ENCODE measurements at regions not wholly inside any gene's neighbourhood (a gene's known extent, or its start where the extent isn't known, plus 50 kb on each side); places are given as distances from the start of the nearest gene placed in this dataset.

GRCh38 chr15:25565470-25566264 is 126.8 kb upstream of the UBE3A start:
- Histone ChIP-seq H3K27me3 (ENCODE audit: low read length) (no peaks in the 10 kb centered on the region), H3K4me3 (ENCODE audit: insufficient read depth, low read length, poor library complexity, severe bottlenecking) (no peak overlapping the region), H3K79me2 (ENCODE audit: insufficient read depth, low read length) (no peaks in the 10 kb centered on the region), H3F3A (ENCODE audit: insufficient read depth) (no peaks in the 10 kb centered on the region), H2AFZ (ENCODE audit: low read depth, low read length, severe bottlenecking) (no peak overlapping the region), H4K20me1 (ENCODE audit: low read depth, low read length) (no peaks in the 10 kb centered on the region), H3K36me3 (ENCODE audit: low read length) (no peaks in the 10 kb centered on the region), H3K27ac (ENCODE audit: low read depth, low read length) (no peak overlapping the region), H3K4me2 (ENCODE audit: low read depth, low read length, poor library complexity, severe bottlenecking) (no peak overlapping the region), H3K9ac (ENCODE audit: low read length) (no peak overlapping the region), H3K9me2 (replicated peaks; ENCODE audit: insufficient read depth, low read length) (no peaks in the 10 kb centered on the region), H3K9me3 (ENCODE audit: insufficient read depth, low read length) (no peaks in the 10 kb centered on the region)
- no peak for TF ChIP-seq EZH2phosphoT487 (conservative IDR thresholded peaks at IDR 0.05; ENCODE audit: low read length)
- no peak for TF ChIP-seq CTCF (IDR thresholded peaks at IDR 0.05; ENCODE audit: insufficient read depth, low read length, poor library complexity, severe bottlenecking)

GRCh38 chr15:25563596-25563995 is 124.8 kb upstream of the UBE3A start:
- H4K20me1 ChIP-seq (ENCODE audit: low read depth, low read length) = no peaks in the 10 kb centered on the region
- no peaks in the 10 kb centered on the region for H3K27me3 ChIP-seq (ENCODE audit: low read length)
- no peak overlapping the region for H3K9ac ChIP-seq (ENCODE audit: low read length)
- no peak for TF ChIP-seq CTCF (IDR thresholded peaks at IDR 0.05; ENCODE audit: insufficient read depth, low read length, poor library complexity, severe bottlenecking)
- no peaks in the 10 kb centered on the region for H3F3A ChIP-seq (ENCODE audit: insufficient read depth)
- H3K4me3 ChIP-seq (ENCODE audit: insufficient read depth, low read length, poor library complexity, severe bottlenecking) = no peak overlapping the region
- H3K4me2 ChIP-seq (ENCODE audit: low read depth, low read length, poor library complexity, severe bottlenecking) = no peak overlapping the region
- no peak overlapping the region for H2AFZ ChIP-seq (ENCODE audit: low read depth, low read length, severe bottlenecking)
- H3K36me3 ChIP-seq (ENCODE audit: low read length) = no peaks in the 10 kb centered on the region
- no peaks in the 10 kb centered on the region for H3K9me3 ChIP-seq (ENCODE audit: insufficient read depth, low read length)
- H3K27ac ChIP-seq (ENCODE audit: low read depth, low read length) = no peak overlapping the region
- no peaks in the 10 kb centered on the region for H3K79me2 ChIP-seq (ENCODE audit: insufficient read depth, low read length)
- no peaks in the 10 kb centered on the region for H3K9me2 ChIP-seq (replicated peaks; ENCODE audit: insufficient read depth, low read length)

- H3K9me3 ChIP-seq (ENCODE audit: insufficient read depth, low read length) = no peaks in the 10 kb centered on the region
- no peaks in the 10 kb centered on the region for H3K36me3 ChIP-seq (ENCODE audit: low read length)
Measured at GRCh38 chr15:25557926-25558325, 119.1 kb upstream of the UBE3A start.

More at GRCh38 chr15:25557926-25558325, 119.1 kb upstream of the UBE3A start:
- no peak overlapping the region for H3K9ac ChIP-seq (ENCODE audit: low read length)
- no peak overlapping the region for H3K4me3 ChIP-seq (ENCODE audit: insufficient read depth, low read length, poor library complexity, severe bottlenecking)
- no peaks in the 10 kb centered on the region for H3F3A ChIP-seq (ENCODE audit: insufficient read depth)
- H3K27me3 ChIP-seq (ENCODE audit: low read length) = no peaks in the 10 kb centered on the region
- TF ChIP-seq CTCF (IDR thresholded peaks at IDR 0.05; ENCODE audit: insufficient read depth, low read length, poor library complexity, severe bottlenecking) = no peak
- no peak for TF ChIP-seq EZH2phosphoT487 (conservative IDR thresholded peaks at IDR 0.05; ENCODE audit: low read length)
- no peak overlapping the region for H2AFZ ChIP-seq (ENCODE audit: low read depth, low read length, severe bottlenecking)
- H3K27ac ChIP-seq (ENCODE audit: low read depth, low read length) = no peak overlapping the region
- no peaks in the 10 kb centered on the region for H4K20me1 ChIP-seq (ENCODE audit: low read depth, low read length)
- no peak overlapping the region for H3K4me2 ChIP-seq (ENCODE audit: low read depth, low read length, poor library complexity, severe bottlenecking)
- H3K79me2 ChIP-seq (ENCODE audit: insufficient read depth, low read length) = no peaks in the 10 kb centered on the region
- H3K9me2 ChIP-seq (replicated peaks; ENCODE audit: insufficient read depth, low read length) = no peaks in the 10 kb centered on the region

Data from SU-DHL-6 (cell line).